ENCODE measurements at regions not wholly inside any gene's neighbourhood (a gene's known extent, or its start where the extent isn't known, plus 50 kb on each side); places are given as distances from the start of the nearest gene placed in this dataset.

DNA sequence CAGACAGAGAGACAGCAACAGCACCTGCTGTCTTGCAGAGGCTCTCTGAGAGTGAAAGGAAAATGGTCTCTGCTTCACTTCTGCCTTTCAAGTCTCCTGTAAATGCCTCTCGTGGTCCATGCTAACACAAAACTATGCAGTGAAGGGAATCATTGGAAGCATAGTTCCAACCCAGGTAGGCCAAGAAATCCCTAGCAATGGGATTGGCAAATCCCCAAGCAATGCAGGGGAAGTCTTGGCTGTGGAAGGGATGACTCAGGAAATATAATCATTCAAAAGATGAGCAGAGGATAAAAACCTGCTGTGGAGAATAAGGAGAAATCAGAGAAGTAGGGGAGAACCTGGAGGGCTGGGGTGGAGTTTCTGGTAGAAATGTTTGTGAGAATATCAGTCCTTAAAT lies 216.1 kb upstream of the ZBED5 start:
- CTCF ChIA-PET: interaction anchor here (0.6 kb wide), 1 partner anchor 213 kb away, joined by 4 read pairs; no protein-coding TSS in a partner anchor
- no peak for DNase-seq (ENCODE audit: extremely low spot score)
- no peak for TF ChIP-seq ARNT (IDR thresholded peaks at IDR 0.05)
- no peak for TF ChIP-seq ELF4 (IDR thresholded peaks at IDR 0.05)
- TF ChIP-seq ZNF384 (IDR thresholded peaks at IDR 0.05): no peak
- POLR2A ChIA-PET: no interaction called here

DNA sequence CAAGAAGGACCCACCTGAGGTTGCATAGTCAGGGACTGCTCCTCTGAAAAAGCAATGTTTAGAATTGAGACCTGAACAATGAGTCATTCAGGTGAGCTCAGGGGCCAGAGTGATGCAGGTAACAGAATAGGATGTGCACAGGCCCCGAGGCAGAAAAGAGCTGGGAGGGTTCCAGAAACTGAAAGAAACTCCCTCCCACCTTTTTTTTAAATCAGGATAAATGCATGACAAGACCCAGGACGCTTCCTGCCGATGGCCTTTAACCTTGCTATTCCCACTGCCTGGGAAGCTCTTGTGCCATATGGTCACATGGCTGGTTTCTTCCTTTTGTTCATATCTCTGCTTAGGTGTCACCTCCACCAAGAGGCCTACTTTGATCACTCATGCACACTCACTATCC lies 214.2 kb upstream of the ZBED5 start:
- POLR2A ChIA-PET: no interaction called here
- no peak for TF ChIP-seq FOXA1 (IDR thresholded peaks at IDR 0.05)
- TF ChIP-seq, protein P1, sequence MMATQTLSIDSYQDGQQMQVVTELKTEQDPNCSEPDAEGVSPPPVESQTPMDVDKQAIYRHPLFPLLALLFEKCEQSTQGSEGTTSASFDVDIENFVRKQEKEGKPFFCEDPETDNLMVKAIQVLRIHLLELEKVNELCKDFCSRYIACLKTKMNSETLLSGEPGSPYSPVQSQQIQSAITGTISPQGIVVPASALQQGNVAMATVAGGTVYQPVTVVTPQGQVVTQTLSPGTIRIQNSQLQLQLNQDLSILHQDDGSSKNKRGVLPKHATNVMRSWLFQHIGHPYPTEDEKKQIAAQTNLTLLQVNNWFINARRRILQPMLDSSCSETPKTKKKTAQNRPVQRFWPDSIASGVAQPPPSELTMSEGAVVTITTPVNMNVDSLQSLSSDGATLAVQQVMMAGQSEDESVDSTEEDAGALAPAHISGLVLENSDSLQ (IDR thresholded peaks at IDR 0.05): no peak
- CTCF ChIA-PET: no interaction called here
- no peak for DNase-seq (ENCODE audit: extremely low spot score)

DNA sequence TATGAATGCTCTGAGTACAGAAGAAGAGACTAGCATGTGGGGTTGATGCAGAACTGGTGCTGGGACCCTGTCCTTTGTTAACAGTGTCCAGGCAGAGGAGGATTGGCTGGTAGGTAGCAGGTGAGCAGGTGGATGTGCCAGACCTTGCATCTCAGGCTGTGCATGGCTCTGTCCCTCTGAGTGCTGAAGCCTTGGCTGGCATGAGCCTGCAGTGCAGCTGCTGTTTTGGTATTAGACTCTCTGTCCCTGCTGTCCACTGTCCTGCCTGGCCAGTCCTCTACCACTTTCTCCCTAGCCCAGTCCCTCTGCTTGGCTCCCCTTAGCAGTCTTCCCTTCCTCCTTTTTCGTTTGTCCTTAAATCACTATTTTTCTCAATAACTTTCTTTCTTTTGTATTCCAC lies 213.6 kb upstream of the ZBED5 start:
- no peak for DNase-seq (ENCODE audit: extremely low spot score)
- ChIA-PET CTCF (no interaction called here), POLR2A (no interaction called here)
- TF ChIP-seq TARDBP (IDR thresholded peaks at IDR 0.05) (no peak), CTBP1 (IDR thresholded peaks at IDR 0.05; ENCODE audit: borderline replicate concordance) (no peak), ARNT (IDR thresholded peaks at IDR 0.05) (no peak), L3MBTL2 (conservative IDR thresholded peaks at IDR 0.05) (no peak), FOXK2 (IDR thresholded peaks at IDR 0.05) (no peak), HDGF (IDR thresholded peaks at IDR 0.05; ENCODE audit: borderline replicate concordance) (no peak), ZNF384 (IDR thresholded peaks at IDR 0.05) (no peak)

- ChIA-PET CTCF (no interaction called here), POLR2A (no interaction called here)
- TF ChIP-seq ZNF384 (IDR thresholded peaks at IDR 0.05) (no peak), TARDBP (IDR thresholded peaks at IDR 0.05) (no peak), FOXK2 (IDR thresholded peaks at IDR 0.05) (no peak), SUZ12 (IDR thresholded peaks at IDR 0.05) (no peak), HDGF (IDR thresholded peaks at IDR 0.05; ENCODE audit: borderline replicate concordance) (no peak), NFRKB (IDR thresholded peaks at IDR 0.05) (no peak), BHLHE40 (IDR thresholded peaks at IDR 0.05; ENCODE audit: borderline replicate concordance) (no peak)
- no peak for DNase-seq (ENCODE audit: extremely low spot score)
These were observed 213.1 kb upstream of the ZBED5 start for GRCh38 chr11:11070976-11071375.

GRCh38 chr11:11069841-11070835 lies 212.3 kb upstream of the ZBED5 start:
- CTCF ChIA-PET: interaction anchor here (0.6 to 1.0 kb wide), 2 partner anchors 32 to 86 kb away, joined by 3 to 4 read pairs; no protein-coding TSS in a partner anchor
- POLR2A ChIA-PET: interaction anchor here (1.0 kb wide), 1 partner anchor 261 kb away, joined by 3 read pairs; the partner anchor contains the start of gene EIF4G2
- DNase-seq (ENCODE audit: extremely low spot score): no peak
- TF ChIP-seq ZNF384 (IDR thresholded peaks at IDR 0.05) (no peak), FOXA1 (IDR thresholded peaks at IDR 0.05) (no peak), LEF1 (IDR thresholded peaks at IDR 0.05; ENCODE audit: borderline replicate concordance) (no peak), SUZ12 (IDR thresholded peaks at IDR 0.05) (no peak), CTBP1 (IDR thresholded peaks at IDR 0.05; ENCODE audit: borderline replicate concordance) (no peak), SP1 (IDR thresholded peaks at IDR 0.05) (no peak), NFRKB (IDR thresholded peaks at IDR 0.05) (no peak), ELF4 (IDR thresholded peaks at IDR 0.05) (no peak)

- no peak for DNase-seq (ENCODE audit: extremely low spot score)
- TF ChIP-seq FOXA1 (IDR thresholded peaks at IDR 0.05) (no peak), L3MBTL2 (conservative IDR thresholded peaks at IDR 0.05) (no peak), NFRKB (IDR thresholded peaks at IDR 0.05) (no peak), HDGF (IDR thresholded peaks at IDR 0.05; ENCODE audit: borderline replicate concordance) (no peak), FOXK2 (IDR thresholded peaks at IDR 0.05) (no peak), FOXM1 (IDR thresholded peaks at IDR 0.05; ENCODE audit: borderline replicate concordance) (no peak), ARNT (IDR thresholded peaks at IDR 0.05) (no peak), TARDBP (IDR thresholded peaks at IDR 0.05) (no peak), ELF4 (IDR thresholded peaks at IDR 0.05) (no peak), CTBP1 (IDR thresholded peaks at IDR 0.05; ENCODE audit: borderline replicate concordance) (no peak), BHLHE40 (IDR thresholded peaks at IDR 0.05; ENCODE audit: borderline replicate concordance) (no peak), SUZ12 (IDR thresholded peaks at IDR 0.05) (no peak), LEF1 (IDR thresholded peaks at IDR 0.05; ENCODE audit: borderline replicate concordance) (no peak)
- TF ChIP-seq, protein P1 (IDR thresholded peaks at IDR 0.05): no peak
- CTCF ChIA-PET: no interaction called here
- POLR2A ChIA-PET: no interaction called here
These were observed 210.3 kb upstream of the ZBED5 start for GRCh38 chr11:11068113-11068512.

DNA sequence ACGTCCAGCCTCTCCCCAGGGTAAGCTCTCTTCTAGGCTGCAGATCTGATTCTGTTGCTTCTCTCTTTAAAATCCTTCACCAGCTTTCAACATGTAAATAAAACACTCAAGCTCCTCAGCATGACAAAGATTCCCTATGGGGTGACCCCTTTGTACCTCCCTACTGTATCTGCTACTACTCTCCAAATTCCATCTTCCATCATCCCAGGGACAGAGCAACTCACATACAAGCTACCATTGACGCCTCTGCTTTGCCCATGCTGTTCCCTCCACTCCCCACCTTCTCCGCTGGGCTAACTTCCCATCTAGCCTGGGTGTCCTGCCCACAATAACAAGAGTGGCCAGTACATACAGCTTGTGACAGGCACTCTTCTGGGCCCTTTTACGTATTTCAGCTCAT lies 207.5 kb upstream of the ZBED5 start:
- DNase-seq (ENCODE audit: extremely low spot score): no peak
- TF ChIP-seq LEF1 (IDR thresholded peaks at IDR 0.05; ENCODE audit: borderline replicate concordance) (no peak), CTBP1 (IDR thresholded peaks at IDR 0.05; ENCODE audit: borderline replicate concordance) (no peak), BHLHE40 (IDR thresholded peaks at IDR 0.05; ENCODE audit: borderline replicate concordance) (no peak), SP1 (IDR thresholded peaks at IDR 0.05) (no peak), ZNF384 (IDR thresholded peaks at IDR 0.05) (no peak), NFRKB (IDR thresholded peaks at IDR 0.05) (no peak), ELF4 (IDR thresholded peaks at IDR 0.05) (no peak), FOXK2 (IDR thresholded peaks at IDR 0.05) (no peak), L3MBTL2 (conservative IDR thresholded peaks at IDR 0.05) (no peak), TARDBP (IDR thresholded peaks at IDR 0.05) (no peak), FOXM1 (IDR thresholded peaks at IDR 0.05; ENCODE audit: borderline replicate concordance) (no peak), ARNT (IDR thresholded peaks at IDR 0.05) (no peak), FOXA1 (IDR thresholded peaks at IDR 0.05) (no peak), SUZ12 (IDR thresholded peaks at IDR 0.05) (no peak), HDGF (IDR thresholded peaks at IDR 0.05; ENCODE audit: borderline replicate concordance) (no peak)
- TF ChIP-seq, protein P1 (IDR thresholded peaks at IDR 0.05): no peak
- ChIA-PET POLR2A (no interaction called here), CTCF (no interaction called here)
